LoVo (cell line): ENCODE measurements at regions not wholly inside any gene's neighbourhood (a gene's known extent, or its start where the extent isn't known, plus 50 kb on each side); places are given as distances from the start of the nearest gene placed in this dataset.
A peak's percentile ranks its signal among the peaks of the same experiment; 100 is the strongest.
"Not testable (repeated sequence)": the region's sequence is repeated elsewhere in the genome, so short reads cannot be mapped to it uniquely, and the experiment has no call there.

Experiments
- DNase-seq: peaks from one replicate; pipeline ENCODE4 v3.0.0-alpha.2; 2016; ENCODE audit warnings: low spot score

DNA sequence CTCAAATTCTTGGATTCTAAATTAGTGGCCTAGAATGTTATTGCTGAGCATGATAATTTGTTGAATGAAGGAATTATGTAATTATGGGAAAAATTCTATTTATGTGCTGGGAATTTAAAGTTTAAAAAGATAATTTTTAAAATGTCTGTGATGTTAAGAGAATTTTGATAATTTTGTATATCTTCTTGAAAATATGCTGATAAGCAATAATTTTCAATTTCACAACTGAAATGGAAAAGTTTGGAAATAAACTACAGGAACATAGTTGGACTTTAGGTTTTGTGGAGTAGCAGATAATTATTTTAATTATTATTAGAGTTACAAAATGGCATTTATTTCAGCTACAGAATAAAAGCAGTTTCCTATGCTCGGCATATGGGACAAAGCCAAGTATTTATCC is 268.5 kb upstream of the TPK1 start:
- no peak for DNase-seq

DNA sequence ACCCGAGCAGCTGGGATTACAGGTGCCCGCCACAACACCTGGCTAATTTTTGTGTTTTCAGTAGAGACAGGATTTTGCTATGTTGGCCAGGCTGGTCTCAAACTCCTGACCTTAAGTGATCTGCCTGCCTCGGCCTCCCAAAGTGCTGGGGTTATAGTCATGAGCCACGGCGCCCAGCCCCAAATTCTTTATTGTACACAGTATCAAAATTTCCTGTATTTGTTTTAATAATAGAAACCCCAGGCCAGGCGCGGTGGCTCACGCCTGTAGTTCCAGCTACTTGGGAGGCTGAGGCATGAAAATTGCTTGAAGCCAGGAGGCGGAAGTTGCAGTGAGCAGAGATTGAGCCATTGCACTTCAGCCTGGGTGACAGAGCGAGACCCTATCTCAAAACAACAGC is 266.3 kb upstream of the TPK1 start:
- not testable (repeated sequence) for DNase-seq

DNA sequence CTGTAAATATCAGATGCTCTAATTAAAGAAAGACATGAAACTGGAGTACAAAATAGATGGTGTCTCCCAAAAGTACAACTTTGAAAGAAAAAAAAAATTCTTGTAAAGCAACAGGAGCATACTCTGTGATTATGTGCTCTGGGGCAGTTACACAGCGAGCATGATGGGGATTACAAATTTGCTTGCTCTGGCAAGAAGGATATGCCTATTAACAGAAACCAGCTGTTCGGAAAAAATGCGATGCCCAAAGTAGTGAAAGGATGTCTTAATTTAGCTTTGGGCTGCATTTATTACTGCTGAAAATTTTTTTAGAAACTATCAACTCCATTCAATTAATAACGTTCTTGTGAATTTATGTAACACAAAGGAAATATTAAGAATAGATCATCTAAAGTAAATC is 256.9 kb upstream of the TPK1 start:
- DNase-seq = no peak

DNA sequence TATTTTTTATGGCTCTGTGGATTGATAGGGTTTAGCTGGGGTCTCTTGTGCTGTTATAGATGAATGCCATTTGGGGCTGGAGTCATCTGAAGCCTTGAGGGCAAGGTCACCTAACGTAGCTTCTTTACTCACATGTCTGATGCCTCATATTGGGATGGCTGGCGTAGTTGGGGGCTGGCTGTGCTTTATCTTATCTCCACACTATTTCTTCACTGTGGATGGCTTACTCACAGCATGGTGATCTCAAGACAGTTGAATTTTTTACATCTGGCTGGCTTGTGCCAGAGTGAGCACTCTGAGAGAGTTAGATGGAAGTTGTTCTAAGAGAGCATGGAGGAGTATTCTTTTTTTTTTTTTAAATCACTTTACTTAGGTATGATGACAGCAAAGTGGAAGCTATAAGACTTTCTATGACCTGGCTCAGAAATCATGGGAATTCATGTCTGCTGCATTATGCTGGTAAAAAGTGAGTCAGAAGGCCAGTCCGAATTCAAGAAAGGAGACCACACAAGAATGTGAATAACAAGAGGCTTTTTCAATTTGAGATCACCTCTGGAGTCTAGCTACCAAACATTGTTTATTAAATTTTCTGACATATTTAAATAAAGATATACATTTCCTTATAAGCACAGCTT is 252.4 kb upstream of the TPK1 start:
- DNase-seq = no peak

DNA sequence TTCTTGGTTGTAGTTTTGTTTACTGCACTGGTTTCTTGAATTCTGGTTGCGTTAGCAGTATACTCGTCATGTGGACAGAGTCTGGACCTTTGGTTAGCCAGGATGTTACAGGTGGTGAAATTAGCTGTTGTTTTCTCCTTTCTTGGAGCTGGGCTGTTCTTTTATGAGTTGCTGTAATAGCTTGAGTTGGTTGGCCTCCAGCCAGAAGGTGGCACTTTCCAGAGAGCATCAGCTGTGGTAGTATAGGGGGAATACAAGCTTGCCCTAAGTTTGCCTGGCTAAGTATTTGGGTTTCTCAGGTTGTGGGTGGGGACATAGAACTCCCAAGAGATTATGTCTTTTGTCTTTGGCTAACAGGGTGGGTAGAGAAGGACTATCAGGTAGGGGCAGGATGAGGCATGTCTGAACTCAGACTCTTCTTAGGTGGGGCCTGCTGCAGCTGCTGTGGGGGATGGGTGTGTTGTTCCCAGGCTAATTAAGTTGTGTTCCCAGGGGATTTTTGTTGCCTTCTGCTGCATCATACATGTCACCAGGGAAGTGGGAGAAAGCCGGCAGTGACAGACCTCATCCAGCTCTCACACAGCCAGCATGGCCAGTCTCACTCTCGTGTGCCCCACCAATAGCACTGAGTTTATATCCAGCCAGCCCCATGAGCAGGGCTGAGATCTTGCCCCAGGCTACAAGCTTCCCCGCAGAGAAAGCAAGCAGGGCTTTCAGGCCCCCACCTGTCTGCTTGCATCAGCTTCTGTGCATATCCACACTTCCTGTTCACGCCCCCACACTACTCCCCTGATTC is 246.7 kb upstream of the TPK1 start:
- DNase-seq = no peak

DNA sequence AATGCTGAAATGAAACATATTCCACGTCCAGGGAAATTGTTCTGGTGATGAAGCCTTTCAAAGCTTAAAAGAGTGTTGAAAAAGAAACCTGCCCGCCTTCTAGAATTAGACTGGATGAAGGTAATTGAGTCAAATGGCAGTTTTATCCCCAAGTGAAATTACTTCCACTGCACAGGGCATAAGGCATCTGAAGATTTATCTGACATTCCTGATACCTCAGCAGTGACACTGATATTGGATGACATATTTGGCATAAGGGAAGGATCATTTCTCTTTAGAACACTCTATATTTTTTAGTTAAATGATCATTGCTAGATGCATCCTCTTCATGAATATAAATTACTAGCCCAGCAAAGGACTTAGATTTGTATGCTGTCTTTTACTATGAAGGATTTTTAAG is 229.6 kb upstream of the TPK1 start:
- DNase-seq = no peak

DNA sequence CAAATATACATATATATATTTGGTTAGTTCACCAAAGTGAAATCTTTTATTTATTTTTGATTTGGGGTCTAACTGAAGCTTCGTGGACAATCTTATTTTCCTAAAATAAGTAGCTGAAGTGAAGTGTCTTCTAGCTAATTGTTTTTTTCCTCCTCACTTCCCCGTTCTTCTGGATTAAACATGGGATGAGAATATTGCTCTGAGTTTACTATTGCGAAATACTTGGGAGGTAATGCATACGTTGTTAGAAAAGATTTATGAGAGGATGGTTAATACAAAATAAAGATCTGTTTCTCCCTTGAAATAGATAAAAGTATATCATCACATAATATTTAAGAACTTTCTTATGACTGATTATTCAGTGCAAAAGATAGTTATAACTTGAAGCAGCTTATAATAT is 228.3 kb upstream of the TPK1 start:
- DNase-seq = no peak

DNA sequence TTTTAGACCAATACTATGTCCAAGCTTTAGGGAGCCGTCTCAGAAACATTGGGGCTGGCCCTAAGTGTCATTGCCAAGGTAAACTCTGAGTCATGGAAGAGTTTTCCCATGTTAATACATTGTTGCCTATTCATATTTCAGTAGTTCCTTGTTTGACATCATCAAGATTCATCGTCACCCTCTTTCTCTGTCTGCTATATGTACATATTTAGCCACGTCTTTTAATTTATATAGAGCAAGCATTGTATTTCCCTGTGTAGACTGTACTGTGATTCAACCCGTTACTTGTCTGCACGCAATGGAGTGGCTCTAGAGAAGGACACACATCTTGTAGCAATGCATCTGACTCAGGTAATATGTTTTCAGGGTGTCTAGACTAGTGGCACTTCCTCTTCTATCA is 217.9 kb upstream of the TPK1 start:
- no peak for DNase-seq

DNA sequence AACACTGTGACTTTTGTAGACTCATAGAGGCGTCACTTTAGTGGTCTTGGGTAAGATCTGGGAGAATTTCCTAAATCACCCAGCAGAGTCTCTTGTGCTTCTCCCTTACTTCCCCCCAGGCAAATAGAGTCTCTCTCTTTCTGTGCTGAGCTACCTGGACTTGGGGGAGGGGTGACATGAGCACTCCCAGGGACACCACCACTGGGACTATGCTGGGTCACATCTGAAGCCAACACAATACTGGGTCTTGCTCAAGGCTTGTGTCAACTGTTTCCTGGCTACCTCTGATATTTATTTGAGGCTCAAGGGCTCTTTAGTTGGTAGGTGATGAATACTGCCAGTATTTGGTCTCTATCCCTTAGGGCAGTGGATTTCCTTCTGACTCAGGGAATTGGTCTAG is 214.6 kb upstream of the TPK1 start:
- DNase-seq = no peak

DNA sequence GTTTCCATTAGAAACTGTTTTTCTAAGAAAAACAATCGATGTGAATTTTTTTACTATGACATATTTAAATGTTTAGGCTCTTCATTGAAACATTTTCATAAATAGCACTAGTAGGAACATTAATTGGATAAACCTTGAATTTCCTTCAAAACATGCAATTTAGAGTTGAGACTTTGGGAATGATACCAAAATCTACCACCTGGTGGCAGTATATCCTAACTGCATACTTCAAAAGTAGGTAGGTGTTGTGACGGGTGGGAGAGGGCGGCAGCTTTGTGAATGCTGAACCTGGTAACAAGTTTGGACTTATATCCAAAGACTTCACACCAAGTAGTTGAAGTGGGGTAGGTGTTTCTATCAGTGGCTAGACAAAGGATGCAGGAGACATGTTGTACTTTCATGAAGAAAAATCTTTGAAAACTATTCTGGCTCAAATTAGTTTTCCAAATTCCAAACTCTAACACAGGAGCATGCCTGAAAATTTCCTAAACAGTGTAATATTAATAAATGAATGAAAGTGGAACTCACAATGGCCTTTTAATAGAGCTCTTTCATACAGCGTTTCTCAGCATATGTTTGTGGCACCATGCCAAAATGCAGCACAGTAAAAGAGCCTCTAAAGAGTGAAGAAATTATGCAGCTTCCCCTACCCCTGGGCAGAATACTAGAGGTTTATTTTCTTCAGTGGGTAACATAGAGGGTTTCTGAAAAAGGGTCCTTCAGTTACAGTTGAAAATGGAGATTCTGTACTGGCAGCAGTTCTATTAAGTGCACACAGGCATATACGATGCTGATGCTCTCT is 201.0 kb upstream of the TPK1 start:
- peak; percentile 62 for DNase-seq

DNA sequence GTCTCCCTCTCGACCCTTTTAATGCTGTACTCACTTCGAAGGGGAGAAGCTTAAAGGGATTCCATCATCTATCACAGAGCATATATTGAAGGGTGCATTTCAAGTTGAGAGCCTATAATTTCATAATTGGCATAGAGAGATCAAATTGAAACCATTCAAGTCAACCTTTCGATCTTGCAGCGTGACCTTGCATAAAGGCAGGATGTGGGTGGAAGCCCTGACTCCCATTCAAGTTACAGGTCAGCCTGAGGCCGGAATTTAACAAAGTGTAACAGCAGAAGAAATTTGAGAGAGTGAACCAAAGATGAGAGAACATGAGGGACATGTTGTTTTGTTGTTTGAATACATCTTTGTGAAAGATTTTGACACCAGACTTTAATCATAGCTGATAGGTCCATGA is 195.3 kb upstream of the TPK1 start:
- no peak for DNase-seq

DNA sequence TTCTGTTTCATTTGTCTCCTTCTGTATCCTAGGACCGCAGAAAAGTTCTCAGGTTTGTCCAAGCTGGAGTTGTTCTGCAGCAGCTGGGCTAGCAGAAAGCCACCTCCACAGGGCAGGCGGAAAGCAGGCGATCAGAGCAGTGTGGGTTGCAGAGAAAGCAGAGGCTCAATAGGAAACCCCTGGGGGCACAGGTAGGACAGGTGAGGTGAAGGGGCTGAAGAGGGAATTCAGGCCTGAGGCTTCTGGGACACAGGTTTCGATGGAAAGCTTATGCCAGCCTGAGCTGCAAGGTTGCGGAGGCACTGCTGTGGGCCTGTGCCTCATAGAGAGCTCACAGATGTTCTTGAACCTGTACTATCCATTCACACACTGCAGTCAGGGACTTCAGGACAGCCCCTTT is 194.9 kb upstream of the TPK1 start:
- no peak for DNase-seq

DNA sequence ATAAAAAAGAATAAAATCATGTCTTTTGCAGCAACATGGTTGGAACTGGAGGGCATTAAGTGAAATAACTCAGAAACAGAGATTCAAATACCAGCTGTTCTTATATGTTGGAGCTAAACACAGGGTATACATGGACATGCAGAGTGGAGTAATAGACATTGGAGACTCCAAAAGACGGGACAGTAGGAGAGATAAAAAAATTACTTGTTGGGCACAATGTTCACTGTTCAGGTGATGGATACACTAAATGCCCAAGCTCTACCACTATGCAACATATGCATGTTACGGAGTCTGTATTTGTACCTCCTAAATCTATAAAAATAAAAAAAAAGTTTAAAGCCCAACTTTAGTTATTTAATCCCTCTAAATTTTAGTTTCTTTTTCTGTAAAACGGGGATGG is 184.6 kb upstream of the TPK1 start:
- no peak for DNase-seq

DNA sequence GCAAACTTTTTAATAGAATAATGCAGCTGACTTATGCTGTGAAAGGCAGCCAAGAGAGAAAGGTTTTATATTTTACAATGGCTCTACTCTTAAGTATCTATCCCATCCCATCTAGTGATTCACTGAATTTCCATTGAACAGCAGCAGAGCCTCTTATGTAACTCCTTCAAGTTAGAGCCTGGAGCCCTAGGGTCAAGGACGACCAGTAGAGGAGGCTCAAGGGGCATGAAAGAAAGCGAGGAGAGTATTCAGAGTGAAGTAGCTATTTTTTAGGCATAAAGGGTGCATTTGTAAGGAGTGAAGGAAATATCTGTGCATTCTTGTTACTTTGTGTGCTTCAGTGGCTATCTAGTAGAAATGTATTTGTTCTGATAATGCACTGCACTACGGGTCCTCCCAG is 180.2 kb upstream of the TPK1 start:
- no peak for DNase-seq

DNA sequence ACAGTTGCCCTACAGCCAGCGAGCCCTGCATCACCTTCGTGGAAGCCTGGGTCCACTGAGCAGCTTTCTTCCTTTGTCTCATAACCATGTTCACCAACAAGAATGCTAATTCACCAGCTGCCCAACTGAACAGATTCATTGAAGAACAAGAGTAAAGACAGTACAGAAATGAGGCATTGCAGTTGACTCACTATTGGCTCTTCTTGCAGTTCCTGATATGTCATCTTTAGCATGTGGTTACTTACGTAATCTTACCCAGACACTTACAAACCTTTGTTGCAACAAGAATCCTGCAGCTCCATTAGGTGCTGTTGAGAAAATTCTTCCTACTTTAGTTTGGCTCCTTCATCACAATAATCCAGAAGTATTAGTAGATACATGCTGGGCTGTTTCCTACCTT is 174.0 kb upstream of the TPK1 start:
- no peak for DNase-seq

DNA sequence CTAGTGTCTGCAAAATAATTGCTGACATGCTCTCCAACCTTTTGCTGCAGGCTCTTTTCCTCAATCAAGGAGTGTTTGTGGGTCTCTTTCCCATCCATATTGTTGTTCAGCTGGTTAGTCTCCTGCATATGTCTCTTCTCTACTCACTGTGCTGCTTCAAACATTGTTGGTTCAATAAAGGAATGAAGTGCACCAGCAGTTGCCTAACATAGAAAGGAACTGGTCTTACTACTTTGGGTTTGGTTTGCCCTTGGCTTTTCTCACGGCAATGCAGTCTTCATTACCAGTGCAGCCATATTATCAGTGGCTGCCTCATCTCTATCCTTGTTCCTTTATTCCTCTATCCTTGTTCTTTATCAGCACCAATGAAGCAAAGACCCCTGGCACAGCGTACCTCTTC is 169.7 kb upstream of the TPK1 start:
- no peak for DNase-seq

DNA sequence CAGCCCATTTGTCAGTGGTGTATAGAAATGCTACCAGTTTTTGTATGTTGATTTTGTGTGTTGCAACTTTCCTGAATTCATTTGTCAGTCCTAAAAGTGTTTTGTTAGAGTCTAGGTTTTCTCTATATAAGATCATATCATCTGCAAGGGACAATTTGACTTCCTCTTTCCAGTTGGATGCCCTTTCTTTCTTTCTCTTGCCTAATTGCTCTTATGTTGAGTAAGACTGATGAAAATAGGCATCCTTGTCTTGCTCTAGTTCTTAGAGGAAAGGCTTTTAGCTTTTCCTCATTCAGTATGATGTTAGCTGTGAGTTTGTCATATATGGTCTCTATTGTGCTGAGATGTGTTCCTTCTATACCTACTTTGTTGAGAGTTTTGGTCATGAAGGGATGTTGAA is 161.7 kb upstream of the TPK1 start:
- no peak for DNase-seq

DNA sequence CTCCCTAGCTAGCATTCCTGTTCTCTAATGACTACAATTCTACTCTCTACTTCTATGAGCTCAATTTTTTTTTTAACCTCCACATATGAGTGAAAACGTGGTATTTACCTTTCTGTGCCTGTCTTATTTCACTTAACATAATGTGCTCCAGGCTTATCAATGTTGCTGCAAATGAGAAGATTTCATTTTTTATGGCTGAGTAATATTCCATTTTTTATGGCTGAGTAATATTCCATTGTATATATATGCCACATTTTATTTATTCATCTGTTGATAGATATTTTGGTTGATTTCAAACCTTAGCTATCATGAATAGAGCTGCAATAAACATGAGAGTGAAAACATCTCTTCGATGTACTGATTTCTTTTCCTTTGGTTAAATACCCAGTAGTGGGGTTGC is 159.6 kb upstream of the TPK1 start:
- DNase-seq = no peak

DNA sequence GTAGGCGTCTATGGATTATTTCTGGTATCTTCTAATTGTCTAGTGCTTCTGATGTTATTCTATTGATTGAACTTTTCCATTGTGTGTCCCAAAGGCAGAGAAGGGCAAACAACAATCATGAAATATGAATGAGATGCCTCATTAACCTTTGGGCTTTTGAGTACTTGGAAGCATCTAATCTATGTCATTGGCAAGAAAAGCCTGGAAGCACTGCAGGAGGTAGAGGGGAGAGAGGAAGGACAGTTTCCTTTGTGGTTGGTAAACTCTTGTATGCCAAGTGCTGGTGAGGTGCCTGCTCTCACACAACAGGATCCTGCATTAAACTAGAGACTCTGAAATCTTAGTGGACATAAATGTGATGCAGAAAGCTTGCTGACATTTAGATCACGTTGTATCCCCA is 155.2 kb upstream of the TPK1 start:
- DNase-seq = no peak

DNA sequence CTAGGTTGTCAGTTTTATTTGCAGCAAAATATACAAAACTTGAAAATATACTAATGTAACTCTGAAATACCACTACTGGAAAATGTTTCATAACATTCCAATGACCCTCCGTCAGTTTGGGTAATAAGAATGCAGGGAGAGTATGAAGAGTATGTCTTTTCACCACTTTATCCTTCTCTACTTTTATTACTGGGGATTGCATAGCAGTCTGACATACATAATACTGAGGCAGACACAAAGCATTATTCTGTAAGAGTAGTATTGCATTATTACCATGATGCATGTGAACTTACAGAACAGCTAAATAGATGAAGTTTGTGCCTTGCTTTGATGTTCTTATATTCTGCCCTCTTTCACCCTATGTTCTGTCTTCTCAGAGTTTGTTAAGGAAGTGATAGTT is 151.8 kb upstream of the TPK1 start:
- no peak for DNase-seq

DNA sequence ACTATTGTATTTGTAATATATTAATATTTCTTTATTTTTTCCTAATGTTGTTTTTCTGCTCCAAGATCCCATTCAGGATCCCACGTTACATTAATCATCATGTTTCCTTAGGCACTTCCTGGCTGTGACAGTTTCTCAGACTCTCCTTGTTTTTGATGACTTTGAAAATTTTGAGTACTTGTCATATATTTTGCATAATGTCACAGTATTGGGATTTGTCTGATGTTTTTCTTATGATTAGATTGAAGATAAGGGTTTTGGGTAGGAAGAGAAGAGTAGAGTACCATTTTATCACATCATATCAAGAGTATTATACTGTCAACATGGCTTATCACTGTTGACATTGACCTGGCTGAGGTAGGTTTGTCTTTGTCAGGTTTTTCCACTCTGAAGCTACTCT is 146.3 kb upstream of the TPK1 start:
- DNase-seq = no peak

DNA sequence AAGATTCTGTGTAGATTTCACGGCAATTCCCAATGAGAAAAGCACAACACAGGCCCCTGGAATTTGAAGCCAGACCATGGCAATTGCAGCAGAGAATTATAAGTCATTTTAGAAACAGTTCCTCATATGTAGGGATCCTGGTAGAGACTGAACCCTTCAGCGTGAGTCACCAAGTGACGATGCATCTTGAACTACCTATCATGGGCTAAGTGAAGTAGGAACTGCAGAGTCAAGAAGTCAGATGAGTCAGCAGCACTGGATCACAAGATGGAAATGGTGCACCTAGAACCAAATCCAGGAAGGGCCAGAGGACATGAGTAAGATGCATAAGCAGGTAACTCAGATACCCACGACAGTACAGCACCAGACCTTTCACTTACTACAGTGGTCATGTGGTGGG is 140.0 kb upstream of the TPK1 start:
- no peak for DNase-seq

DNA sequence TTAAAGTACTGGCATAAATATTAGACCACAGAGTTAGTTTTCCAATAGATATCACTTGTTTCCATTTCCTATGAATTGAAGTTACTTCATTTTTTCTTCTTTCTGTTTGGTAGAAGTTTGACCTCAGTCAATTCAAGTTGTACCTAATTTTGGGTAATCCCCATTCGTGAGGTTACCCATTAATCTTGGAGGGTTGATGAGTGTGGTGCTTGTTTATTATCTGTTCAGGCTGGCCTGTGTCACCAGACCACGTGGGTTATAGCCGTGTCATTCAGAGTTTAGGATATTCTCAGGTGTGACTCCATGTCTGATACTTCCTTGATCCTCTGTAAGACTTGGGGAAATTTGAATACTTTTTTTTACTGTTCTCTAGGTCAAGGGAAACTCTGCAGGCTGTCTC is 133.9 kb upstream of the TPK1 start:
- no peak for DNase-seq
